ENCODE measurements at regions not wholly inside any gene's neighbourhood (a gene's known extent, or its start where the extent isn't known, plus 50 kb on each side); places are given as distances from the start of the nearest gene placed in this dataset.

DNA sequence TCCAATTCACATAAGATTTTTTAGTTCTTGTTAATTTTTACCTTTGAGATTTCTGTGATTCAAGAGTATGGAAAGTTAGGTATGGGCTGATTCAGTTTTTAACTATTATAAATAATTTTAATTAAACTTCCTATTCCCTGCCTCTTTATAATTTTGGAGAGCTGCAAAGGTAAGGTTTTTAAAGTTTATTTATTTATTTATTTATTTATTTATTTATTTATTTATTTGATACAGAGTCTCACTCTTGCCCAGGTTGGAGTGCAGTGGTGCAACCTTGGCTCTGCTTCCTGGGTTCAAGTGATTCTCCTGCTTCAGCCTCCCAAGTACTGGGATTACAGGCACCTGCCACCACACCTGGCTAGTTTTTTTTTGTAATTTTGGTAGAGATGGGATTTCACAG is 215.5 kb upstream of the FIGN start:
- POLR2A ChIA-PET = no interaction called here
- TF ChIP-seq EP300 (IDR thresholded peaks at IDR 0.05; ENCODE audit: borderline replicate concordance in 1 of 2, low read depth in 1 of 2, low read length in 1 of 2) = no peak
- no peak for TF ChIP-seq CHD2 (IDR thresholded peaks at IDR 0.05; ENCODE audit: low read length, partially characterized antibody)
- TF ChIP-seq, protein P1, sequence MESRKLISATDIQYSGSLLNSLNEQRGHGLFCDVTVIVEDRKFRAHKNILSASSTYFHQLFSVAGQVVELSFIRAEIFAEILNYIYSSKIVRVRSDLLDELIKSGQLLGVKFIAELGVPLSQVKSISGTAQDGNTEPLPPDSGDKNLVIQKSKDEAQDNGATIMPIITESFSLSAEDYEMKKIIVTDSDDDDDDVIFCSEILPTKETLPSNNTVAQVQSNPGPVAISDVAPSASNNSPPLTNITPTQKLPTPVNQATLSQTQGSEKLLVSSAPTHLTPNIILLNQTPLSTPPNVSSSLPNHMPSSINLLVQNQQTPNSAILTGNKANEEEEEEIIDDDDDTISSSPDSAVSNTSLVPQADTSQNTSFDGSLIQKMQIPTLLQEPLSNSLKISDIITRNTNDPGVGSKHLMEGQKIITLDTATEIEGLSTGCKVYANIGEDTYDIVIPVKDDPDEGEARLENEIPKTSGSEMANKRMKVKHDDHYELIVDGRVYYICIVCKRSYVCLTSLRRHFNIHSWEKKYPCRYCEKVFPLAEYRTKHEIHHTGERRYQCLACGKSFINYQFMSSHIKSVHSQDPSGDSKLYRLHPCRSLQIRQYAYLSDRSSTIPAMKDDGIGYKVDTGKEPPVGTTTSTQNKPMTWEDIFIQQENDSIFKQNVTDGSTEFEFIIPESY (IDR thresholded peaks at IDR 0.05; ENCODE audit: borderline replicate concordance, low read depth) = no peak
- TF ChIP-seq GATA2 (CRISPR knock-in tag; IDR thresholded peaks at IDR 0.05) = no peak
- TF ChIP-seq MEF2A (IDR thresholded peaks at IDR 0.05; ENCODE audit: borderline replicate concordance, low read depth) = no peak
- TF ChIP-seq RFX5 (IDR thresholded peaks at IDR 0.05; ENCODE audit: low read length) = no peak
- TF ChIP-seq RXRA (IDR thresholded peaks at IDR 0.05; ENCODE audit: borderline replicate concordance, low read depth) = no peak
- TF ChIP-seq, protein P2, sequence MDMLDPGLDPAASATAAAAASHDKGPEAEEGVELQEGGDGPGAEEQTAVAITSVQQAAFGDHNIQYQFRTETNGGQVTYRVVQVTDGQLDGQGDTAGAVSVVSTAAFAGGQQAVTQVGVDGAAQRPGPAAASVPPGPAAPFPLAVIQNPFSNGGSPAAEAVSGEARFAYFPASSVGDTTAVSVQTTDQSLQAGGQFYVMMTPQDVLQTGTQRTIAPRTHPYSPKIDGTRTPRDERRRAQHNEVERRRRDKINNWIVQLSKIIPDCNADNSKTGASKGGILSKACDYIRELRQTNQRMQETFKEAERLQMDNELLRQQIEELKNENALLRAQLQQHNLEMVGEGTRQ (IDR thresholded peaks at IDR 0.05; ENCODE audit: borderline replicate concordance, low read depth, low read length) = no peak
- TF ChIP-seq NRF1 (IDR thresholded peaks at IDR 0.05; ENCODE audit: low read depth, low read length) = no peak
- no peak for TF ChIP-seq POLR2AphosphoS5 (IDR thresholded peaks at IDR 0.05; ENCODE audit: low read depth, low read length)
- no peak for TF ChIP-seq FOSL2 (IDR thresholded peaks at IDR 0.05; ENCODE audit: borderline replicate concordance, low read depth)
- TF ChIP-seq FOXJ3 (CRISPR knock-in tag; IDR thresholded peaks at IDR 0.05) = no peak
- no peaks in the 10 kb centered on the region for H3K9me2 ChIP-seq

DNA sequence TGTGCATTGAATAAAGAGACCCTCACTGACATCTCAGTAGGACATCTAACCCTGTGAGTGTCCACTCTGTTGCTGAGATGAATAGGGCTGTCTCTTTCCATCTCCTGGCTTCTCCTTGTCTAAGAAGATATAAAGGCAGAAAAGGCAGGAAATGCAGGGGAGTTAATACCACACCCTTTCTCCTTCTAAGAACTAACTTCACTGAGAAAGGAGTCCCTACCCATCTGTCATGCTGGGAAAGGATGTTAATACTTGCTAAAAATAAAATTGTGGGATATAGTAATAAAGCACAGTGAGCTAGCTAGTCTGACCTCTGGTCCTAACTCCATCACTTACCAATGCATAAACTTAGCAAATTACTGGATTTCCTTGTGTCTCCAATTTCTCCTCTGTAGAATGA is 213.9 kb upstream of the FIGN start:
- DNase-seq = no peak
- ChIA-PET CTCF (no interaction called here), POLR2A (no interaction called here)
- H3K4me2 ChIP-seq = no peak overlapping the region
- no peak overlapping the region for H3K27ac ChIP-seq (ENCODE audit: low read depth in 2 of 2, low read length in 1 of 2)
- H3K9me2 ChIP-seq = no peaks in the 10 kb centered on the region
- no peaks in the 10 kb centered on the region for H3K9me3 ChIP-seq
- no peaks in the 10 kb centered on the region for H3K4me1 ChIP-seq (ENCODE audit: control insufficient read depth in 1 of 2, insufficient read depth in 2 of 2, low read depth in 1 of 2, low read length in 1 of 2)
- no peaks in the 10 kb centered on the region for H3K27me3 ChIP-seq (ENCODE audit: insufficient read depth)
- no peaks in the 10 kb centered on the region for H3F3A ChIP-seq (replicated peaks; ENCODE audit: insufficient read depth)
- H3K36me3 ChIP-seq (replicated peaks in 1 of 2; ENCODE audit: control insufficient read depth in 1 of 2, insufficient read depth in 2 of 2, low read length in 1 of 2) = no peaks in the 10 kb centered on the region
- H3K9ac ChIP-seq = no peak overlapping the region
- H4K20me1 ChIP-seq (ENCODE audit: insufficient read depth) = no peaks in the 10 kb centered on the region
- H3K4me3 ChIP-seq (ENCODE audit: low read depth in 2 of 2, low read length in 1 of 2) = no peak overlapping the region
- H2AFZ ChIP-seq (ENCODE audit: low read depth) = no peak overlapping the region
- H3K79me2 ChIP-seq (ENCODE audit: insufficient read depth) = no peaks in the 10 kb centered on the region
- TF ChIP-seq, protein P3, sequence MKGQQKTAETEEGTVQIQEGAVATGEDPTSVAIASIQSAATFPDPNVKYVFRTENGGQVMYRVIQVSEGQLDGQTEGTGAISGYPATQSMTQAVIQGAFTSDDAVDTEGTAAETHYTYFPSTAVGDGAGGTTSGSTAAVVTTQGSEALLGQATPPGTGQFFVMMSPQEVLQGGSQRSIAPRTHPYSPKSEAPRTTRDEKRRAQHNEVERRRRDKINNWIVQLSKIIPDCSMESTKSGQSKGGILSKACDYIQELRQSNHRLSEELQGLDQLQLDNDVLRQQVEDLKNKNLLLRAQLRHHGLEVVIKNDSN (IDR thresholded peaks at IDR 0.05; ENCODE audit: borderline replicate concordance, low read depth) = no peak
- TF ChIP-seq RAD21 (IDR thresholded peaks at IDR 0.05; ENCODE audit: low read length) (no peak), POLR2AphosphoS5 (IDR thresholded peaks at IDR 0.05; ENCODE audit: low read depth, low read length) (no peak), TAF1 (IDR thresholded peaks at IDR 0.05; ENCODE audit: borderline replicate concordance, low read depth, low read length) (no peak), TEAD4 (IDR thresholded peaks at IDR 0.05; ENCODE audit: borderline replicate concordance, insufficient read depth) (no peak), MEF2A (IDR thresholded peaks at IDR 0.05; ENCODE audit: borderline replicate concordance, low read depth) (no peak), FOXM1 (IDR thresholded peaks at IDR 0.05; ENCODE audit: low read depth) (no peak), GABPA (IDR thresholded peaks at IDR 0.05; ENCODE audit: low read depth) (no peak), YY1 (IDR thresholded peaks at IDR 0.05; ENCODE audit: low read depth) (no peak), FOXJ3 (CRISPR knock-in tag; IDR thresholded peaks at IDR 0.05) (no peak), FOSL2 (IDR thresholded peaks at IDR 0.05; ENCODE audit: borderline replicate concordance, low read depth) (no peak), RCOR1 (IDR thresholded peaks at IDR 0.05; ENCODE audit: low read length) (no peak), RFX5 (IDR thresholded peaks at IDR 0.05; ENCODE audit: low read length) (no peak)
- TF ChIP-seq, protein P4, sequence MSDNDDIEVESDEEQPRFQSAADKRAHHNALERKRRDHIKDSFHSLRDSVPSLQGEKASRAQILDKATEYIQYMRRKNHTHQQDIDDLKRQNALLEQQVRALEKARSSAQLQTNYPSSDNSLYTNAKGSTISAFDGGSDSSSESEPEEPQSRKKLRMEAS (IDR thresholded peaks at IDR 0.05; ENCODE audit: low read depth) = no peak
- TF ChIP-seq, protein P1 (IDR thresholded peaks at IDR 0.05; ENCODE audit: borderline replicate concordance, low read depth) = no peak
- TF ChIP-seq, protein P2 (IDR thresholded peaks at IDR 0.05; ENCODE audit: borderline replicate concordance, low read depth, low read length) = no peak

More for the DNA sequence above, 215.5 kb upstream of the FIGN start:
- H2AFZ ChIP-seq (ENCODE audit: low read depth) = no peak overlapping the region
- H3K9me3 ChIP-seq = no peaks in the 10 kb centered on the region
- no peak overlapping the region for H3K4me3 ChIP-seq (ENCODE audit: low read depth in 2 of 2, low read length in 1 of 2)
- H3K36me3 ChIP-seq (replicated peaks in 1 of 2; ENCODE audit: control insufficient read depth in 1 of 2, insufficient read depth in 2 of 2, low read length in 1 of 2) = no peaks in the 10 kb centered on the region
- no peak for DNase-seq
- no peaks in the 10 kb centered on the region for H4K20me1 ChIP-seq (ENCODE audit: insufficient read depth)
- CTCF ChIA-PET = no interaction called here
- no peaks in the 10 kb centered on the region for H3K27me3 ChIP-seq (ENCODE audit: insufficient read depth)
- H3K9ac ChIP-seq = no peak overlapping the region
- H3K79me2 ChIP-seq (ENCODE audit: insufficient read depth) = no peaks in the 10 kb centered on the region
- no peaks in the 10 kb centered on the region for H3F3A ChIP-seq (replicated peaks; ENCODE audit: insufficient read depth)
- no peak overlapping the region for H3K27ac ChIP-seq (ENCODE audit: low read depth in 2 of 2, low read length in 1 of 2)
- H3K4me1 ChIP-seq (ENCODE audit: control insufficient read depth in 1 of 2, insufficient read depth in 2 of 2, low read depth in 1 of 2, low read length in 1 of 2) = no peaks in the 10 kb centered on the region
- H3K4me2 ChIP-seq = no peak overlapping the region

Measured in SK-N-SH (cell line).